GM18873 (cell line): ENCODE measurements at regions not wholly inside any gene's neighbourhood (a gene's known extent, or its start where the extent isn't known, plus 50 kb on each side); places are given as distances from the start of the nearest gene placed in this dataset.

Experiments
- ATAC-seq: cut with Tn5 transposase; IDR thresholded peaks from one replicate; pipeline ENCODE4 v1.9.1; 2021; ENCODE audit warnings: mild to moderate bottlenecking, moderate library complexity, moderate number of reproducible peaks; ENCODE audit not compliant: unreplicated experiment, low FRiP score

DNA sequence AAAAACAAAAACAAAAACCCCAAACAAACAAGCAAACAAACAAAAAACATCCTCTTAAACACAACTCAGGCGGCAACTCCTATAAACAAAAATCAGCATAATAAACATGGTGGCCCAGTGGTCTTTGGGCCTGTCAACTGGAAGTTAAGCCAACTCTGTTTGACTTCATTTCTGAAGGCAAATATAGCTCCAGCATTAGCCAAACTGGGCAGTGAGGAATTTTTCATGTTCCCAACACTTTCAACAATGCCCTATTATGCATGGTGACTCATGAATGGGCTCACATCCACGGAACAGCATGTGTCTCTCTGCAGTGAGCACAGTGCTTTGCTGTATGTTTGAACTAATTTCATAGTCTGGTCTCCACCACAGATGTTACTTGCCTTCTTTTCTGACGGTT lies 143.9 kb upstream of the STC2 start:
- ATAC-seq, result no peak

DNA sequence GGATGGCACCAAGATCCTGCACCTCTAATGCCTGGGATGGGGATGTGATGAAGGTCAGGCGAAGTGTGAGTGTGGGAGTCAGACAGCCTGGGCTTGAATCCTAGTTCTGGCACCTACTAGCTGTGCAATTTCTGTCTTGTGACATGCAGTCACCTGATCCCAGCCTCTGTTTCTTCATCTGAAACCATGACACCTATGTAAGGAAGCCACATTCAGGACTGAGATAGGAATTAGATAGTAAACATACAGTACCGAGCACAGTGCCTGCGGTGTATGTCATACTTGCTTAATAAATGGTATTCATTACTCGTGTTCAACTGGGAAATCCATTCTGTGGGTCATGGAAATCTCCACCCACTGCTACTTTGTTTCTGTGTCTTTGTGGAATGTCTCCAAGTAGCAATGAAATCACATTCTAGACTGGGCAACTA lies 140.6 kb upstream of the STC2 start:
- ATAC-seq, result no peak

DNA sequence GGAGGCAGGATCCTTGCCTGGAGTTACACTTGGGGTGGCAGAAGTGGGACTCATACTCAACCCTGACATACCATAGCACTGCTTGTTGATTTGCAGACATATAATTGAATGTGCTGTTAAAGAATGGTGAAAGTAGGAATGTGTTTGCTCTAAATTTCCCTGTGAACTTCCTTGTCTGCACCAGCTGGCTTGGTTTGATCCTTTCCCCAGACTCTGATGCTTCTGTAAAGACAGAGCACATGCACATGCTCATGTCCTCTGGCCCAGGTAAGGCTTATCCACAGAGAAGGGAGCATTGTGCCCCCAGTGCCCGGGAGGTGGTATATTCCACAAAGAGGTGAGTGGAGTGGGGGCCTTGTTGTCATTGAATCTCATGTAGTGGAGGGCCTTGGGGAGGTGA lies 138.0 kb upstream of the STC2 start:
- no peak for ATAC-seq

DNA sequence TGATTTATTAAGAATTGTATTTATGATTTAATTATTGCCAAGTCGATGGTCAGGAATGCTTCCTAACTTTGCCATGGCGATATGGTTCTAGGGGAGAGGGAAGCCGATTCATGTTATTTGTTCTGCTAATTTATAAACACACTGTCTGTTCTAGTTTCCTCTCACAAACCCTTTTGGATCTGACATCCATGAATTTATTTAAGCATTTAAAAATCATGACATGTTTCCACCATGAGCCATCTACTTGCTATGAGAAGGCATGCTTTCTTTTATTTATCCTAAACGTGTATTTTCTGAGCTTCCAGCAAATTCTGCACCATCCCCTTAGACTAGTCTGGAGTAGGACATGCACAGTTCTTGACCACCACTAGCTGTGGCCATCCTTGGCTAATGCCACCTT lies 136.6 kb upstream of the STC2 start:
- no peak for ATAC-seq

DNA sequence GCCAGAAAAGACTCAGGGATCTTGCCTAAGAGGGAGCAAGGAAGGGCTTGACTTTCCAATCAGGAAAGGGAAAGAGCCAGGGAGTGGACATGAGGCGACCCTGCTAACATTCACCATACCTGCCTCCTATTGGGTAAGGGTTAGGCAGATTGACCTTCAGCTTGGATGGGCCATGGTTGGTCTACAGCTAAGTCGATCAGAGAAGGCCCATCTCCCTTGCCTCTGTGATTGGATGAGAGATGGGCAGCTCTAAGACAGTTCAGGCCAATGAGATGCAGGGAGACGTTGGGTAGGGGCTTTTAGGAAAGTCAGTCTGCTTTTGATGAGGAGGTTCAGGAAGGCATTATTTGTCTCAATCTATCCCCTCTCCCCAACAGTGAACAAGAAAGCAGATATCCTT lies 135.0 kb upstream of the STC2 start:
- ATAC-seq, result no peak

DNA sequence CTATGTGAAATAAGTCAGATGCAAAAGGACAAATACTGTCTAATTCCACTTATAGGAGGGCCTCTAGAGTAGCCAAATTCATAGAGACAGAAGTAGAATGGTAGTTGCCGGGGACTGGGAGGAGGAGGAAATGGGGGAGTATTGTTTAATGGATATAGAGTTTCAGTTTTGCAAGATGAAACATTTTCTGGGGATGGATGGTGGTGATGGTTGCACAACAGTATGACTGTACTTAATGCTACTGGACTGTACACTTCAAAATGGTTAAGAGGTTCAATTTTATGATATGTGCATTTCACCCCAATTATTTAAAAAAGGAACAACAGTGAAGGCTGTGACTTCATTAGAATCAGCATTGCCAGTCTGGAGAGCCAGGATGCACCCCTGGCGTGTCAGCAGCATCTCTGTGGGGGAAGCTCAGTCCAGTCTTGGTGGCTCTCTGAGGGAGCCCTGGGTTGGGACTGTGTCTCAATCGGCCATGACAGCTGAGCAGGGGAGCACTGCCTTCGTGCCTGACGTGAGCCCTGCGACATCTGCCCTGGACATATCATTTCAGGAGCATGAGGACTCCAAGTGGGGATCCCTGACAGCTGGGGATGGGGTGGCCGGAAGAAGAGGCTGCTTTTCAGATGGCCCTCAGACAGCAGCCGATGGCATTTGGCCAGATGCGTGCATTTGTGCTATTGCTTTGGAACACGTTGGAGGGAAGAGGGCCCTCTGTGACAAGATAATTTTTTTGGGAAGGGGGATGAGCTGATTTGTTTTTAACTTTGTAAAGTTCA lies 130.8 kb upstream of the STC2 start:
- ATAC-seq, result no peak

DNA sequence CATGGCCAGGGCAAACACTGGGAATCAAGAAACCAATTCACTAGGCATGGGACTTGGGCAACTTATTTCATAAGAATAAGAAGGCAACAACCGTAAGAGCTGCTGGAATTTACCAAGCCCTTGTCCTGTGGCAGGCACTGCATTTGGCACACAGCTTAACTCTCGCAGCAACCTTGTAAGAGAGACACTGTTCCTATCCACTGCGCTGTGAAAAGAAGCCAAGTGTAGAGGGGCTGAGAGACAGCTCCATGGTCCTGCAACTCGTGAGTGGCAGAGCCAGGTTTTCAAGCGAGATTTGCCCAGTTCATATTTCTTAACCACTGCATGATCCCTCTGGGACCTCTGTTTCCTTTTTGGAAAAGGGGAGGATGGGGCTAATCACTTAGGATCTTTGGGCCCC lies 129.3 kb upstream of the STC2 start:
- ATAC-seq, result no peak

DNA sequence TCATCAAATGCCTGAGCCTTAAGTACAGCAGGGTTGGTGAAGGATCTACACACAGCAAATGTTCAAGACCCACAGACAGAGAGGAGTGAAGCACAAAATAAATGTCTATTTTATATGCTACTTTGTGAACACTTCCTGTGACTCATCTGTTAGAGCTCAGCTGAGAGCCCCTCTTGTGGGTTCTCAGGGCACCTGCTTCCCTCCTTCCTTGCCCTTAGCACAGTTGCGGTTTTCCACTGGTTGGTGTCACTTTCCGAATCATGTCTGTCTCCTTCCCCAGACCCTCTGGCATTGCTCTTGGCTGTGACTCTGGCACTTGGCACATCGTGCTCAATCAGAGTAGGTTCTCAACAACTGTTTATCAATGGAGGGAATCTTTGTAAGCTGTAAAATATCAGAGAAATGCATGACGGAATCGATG lies 128.5 kb upstream of the STC2 start:
- ATAC-seq, result no peak

DNA sequence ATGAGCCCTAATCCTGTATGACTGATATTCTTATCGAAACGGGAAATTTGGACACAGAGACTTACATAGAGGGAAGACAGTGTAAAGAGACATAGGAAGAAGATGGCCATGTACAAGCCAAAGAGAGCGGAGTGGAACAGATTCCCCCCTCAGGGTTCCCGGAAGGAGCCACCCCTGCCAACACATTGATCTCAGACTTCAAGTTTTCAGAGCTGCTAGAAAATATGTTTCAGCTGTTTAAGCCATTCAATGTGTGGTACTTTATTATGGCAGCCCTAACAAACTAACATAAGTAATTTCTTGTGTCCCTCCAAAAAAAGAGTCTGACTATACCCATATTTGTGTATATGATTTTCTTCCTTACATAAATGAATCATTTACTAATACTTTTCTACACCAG lies 128.0 kb upstream of the STC2 start:
- ATAC-seq, result no peak

DNA sequence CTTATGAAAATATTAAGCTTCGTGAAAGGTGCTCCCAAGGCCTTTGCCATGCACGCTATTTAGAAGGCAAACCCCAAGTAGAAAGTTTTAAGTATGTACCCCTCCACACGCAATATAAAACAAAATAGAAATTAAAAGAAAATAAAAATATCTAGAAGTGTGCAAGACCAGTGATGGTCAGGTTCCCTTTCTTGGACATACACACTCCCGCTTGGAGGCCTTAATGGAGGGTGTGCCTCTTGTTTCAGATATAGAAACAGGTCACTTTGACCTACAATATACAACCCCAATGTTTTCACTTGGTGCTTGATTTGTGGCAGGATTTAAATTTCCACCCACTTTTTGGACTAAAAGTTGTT lies 127.4 kb upstream of the STC2 start:
- no peak for ATAC-seq

DNA sequence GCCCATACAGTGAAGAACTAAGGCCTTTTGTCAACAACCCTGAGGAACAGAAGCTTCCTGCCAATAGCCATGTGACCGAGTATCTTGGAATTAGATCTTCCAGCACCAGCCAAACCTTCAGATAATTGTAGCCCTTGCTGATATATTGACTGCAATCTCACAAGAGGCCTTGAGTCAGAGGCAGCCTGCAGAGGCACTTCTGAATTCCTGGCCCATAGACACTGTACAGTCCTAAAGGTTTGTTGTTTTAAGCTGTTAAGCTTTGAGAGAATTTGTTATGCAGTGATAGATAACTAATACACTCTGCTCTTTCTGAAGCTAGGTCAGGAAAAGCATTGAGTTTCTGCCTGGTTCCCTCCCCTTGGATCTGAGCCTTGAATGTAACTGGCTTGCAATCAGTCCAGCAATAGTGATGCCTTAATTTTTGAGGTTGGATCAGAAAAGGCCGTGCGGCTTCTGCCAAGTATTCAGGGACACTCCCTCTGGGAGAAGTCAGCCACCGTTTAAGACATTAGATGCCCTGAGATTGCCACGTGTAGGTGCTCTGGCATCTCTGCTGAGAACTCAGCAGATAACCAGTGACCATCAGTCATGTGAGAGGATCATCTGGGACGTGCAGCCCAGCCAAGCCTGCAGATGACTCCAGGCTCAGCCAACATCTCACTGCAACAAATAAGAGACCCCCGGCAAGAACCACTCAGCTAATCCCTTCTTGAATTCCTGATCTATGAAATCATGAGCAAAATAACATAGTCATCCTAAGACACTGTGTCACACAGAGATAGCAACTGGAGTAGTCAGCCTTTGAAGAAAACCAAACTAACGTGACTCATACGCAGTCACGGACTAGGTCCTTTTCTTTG lies 126.8 kb upstream of the STC2 start:
- ATAC-seq, result no peak

DNA sequence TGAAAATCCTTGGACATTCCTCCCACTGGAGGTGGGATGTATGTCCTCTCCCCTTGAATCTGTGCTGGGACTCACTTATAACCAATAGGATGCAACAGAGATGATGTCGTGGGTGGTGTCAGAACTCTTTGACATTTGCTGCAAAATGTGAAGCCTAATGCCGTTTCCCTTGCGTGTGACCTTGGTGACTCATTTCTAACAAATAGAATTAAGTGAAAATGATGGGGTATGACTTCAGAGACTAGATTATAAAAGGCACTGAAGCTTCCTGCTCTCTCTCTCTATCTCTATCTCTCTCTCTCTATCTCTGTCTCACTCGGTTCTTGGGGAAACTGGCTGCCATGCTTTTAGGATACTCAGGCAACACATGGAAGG lies 126.1 kb upstream of the STC2 start:
- no peak for ATAC-seq

DNA sequence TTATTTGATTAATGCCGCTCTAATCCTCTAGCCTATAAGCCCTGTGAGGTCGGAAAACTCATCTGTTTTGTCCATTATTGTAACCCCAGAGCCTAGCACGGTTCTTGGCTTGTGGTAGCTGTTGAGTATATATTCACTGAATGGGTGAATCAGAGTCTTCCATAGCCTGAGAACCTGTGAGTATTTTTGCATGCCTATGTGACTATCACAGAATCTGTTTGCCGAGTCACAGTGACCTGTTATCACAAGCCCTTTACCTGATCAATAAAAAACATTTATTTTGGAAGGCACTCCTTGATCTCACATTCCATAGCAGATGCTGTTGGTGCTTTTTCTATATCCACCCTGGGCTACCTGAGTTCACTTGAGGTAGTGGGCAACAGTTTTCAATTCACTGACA lies 125.0 kb upstream of the STC2 start:
- ATAC-seq, result no peak

DNA sequence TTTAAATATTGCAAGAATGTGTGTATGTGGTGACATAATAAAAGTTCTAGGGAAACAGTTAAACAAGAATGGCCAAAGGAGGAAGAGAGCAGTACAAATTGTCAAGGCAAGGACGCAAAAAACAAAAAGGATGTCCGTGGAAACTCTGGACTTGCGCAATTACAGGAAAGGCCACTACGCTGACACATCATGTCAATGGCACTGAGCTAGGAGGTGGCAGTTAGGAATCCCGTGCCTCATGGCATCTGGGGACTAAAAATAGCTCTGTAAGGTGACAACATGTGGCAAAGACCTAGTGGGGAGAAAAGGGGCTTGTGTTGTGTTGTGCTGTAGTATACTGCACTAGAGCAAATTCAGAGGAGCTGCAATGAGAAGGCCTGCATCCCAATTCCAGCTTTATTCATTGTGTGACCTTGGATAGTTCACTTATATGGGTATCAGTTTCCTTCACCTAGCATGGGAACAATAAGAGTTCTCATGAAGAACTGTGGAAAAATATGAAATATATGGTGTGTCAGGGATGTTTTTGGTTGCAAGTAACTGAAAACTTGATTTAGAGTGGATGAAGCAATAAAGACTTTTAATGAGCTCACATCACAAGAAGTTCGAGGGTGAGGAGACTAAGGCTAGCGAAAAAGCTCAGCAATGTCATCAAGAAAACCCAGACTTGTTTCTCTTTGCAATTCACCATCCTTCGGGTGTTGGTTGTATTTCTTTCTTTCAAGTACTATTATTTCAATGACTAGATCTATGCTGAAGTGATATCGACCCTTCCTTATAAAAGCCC lies 124.1 kb upstream of the STC2 start:
- ATAC-seq, result no peak

DNA sequence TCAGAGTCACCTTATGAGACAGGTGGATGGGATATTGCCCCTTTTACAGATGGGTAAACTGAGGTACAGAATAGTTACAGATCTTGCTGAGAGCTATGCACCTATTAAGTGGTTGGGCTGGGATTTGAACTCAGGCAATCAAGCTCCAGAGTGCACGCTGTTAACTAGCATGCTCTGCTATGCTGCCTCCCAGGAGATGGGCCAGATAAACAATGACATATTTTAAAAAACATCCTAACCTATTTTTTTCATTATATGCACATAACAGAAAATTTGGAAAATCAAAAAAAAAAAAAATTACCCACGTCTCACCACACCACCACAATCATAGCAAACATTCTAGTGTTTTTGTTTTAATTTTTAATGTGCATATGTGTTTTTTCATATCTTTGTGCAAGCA lies 123.4 kb upstream of the STC2 start:
- ATAC-seq, result no peak

DNA sequence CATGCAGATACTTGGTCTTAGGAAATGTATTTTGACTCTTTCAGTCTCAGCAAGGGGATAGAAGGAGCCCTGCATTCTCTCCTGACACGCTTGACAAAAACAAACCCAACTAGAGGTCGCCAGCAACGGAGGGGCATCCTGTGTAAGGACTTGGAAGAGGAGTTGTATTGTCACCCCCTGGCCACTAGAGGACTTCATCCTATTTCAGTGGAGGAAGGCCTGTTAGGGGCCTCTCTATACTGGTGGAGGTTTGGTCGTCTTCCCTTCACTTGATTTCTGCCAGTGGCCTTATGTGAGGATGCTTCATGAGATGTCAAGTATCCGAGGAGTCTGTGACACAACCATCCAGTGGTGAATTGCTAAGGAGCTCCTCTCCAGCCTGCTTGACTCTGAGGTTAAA lies 122.8 kb upstream of the STC2 start:
- no peak for ATAC-seq

DNA sequence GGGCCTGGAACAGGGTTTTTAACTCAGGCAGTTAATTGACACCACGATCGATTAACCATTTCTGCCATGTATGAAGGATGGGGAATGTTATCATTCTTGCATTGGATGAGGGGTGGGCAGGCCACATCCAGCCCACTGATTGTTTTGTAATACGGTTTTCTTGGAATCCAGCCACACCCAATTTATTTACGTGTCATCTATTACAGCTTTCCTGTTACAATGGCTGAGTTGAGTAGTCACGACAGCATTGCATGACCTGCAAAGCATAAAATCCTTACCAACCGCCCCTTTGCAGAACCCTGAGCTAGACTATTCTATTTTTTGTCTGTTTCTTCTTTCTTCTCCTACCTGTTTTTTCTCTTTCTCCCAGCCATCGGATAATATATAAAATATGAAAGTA lies 122.0 kb upstream of the STC2 start:
- ATAC-seq, result no peak

DNA sequence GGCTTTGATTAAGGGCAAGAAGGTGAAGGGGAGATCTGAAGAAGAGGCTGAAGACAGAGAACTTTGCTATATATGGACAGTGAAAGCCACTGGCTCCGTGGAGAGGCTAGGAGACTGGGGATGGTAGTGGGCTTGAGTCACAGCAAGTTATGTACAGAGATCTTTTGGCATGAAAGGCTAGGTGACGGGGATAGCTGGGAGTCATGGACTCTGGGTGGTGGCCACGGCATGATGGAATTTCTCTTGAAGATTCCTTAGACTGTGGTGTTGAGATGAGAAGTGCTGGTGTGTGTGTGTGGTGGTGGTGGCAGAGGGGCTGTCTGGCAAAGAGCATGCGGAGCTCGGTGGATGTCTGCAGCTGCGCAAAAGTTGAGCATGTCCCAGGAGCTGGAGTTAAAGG lies 120.6 kb upstream of the STC2 start:
- ATAC-seq, result no peak

DNA sequence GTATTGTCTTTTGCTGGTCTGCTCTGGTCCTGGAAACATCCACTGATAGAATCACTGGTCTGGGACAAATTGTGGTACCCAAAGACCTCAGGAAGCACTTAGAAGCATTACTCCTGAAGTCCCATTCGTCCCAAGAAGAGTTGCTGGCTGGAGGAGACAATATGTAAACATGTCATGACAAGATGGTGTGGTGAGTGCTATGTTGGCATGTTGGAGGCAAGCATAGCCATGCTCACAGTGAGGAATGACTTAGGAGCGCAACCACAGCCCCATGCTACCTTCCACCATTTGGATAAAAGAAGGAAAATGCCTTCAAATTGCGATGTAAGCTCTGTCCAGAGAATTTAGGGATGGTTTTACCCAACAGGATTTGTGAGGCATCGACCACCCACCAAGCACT lies 115.8 kb upstream of the STC2 start:
- ATAC-seq, result no peak

DNA sequence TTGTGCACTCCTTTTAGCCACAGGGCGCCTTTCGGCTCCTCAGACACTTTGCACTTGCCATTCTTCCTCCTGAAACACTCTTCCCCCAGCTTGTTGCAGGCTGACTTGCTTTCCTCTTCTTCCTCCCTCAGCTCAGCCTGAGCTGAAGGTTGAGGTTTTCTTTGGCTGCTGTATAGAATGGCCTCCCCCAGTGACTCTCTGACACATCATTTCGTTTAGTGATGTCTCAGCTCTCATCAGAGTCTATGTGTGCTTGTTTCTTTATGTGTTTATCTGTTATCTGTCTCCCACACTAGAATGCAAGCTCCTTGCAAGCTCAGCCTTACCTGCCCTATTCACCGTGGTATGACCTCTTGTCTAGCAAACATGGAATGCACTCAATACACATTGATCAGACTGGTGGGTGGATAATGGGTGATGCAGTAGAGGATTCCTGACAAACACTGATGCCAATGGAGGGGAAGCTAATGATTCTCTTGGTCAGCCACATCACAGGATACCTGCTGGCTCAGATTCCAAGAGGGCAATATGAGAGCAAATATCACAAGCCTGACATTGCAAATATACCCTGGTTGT lies 112.9 kb upstream of the STC2 start:
- ATAC-seq, result no peak

DNA sequence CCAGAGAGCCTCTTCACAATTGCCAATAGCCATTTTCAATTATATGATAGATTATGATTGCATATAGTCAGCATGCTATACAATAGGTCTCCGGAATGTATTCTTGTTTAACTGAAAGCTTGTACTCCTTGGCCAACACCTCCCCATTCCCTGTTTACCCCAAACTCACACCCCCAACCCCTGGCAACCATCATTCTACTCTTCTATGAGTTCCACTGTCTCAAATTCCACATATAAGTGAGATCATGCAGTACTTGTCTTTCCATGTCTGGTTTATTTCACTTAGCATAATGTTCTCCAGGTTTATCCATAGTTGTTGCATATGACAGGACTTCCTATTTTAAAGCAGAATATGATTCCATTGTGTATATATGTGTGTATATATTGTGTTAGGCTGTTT lies 110.7 kb upstream of the STC2 start:
- no peak for ATAC-seq
